ENCODE measurements at regions not wholly inside any gene's neighbourhood (a gene's known extent, or its start where the extent isn't known, plus 50 kb on each side); places are given as distances from the start of the nearest gene placed in this dataset.

DNA sequence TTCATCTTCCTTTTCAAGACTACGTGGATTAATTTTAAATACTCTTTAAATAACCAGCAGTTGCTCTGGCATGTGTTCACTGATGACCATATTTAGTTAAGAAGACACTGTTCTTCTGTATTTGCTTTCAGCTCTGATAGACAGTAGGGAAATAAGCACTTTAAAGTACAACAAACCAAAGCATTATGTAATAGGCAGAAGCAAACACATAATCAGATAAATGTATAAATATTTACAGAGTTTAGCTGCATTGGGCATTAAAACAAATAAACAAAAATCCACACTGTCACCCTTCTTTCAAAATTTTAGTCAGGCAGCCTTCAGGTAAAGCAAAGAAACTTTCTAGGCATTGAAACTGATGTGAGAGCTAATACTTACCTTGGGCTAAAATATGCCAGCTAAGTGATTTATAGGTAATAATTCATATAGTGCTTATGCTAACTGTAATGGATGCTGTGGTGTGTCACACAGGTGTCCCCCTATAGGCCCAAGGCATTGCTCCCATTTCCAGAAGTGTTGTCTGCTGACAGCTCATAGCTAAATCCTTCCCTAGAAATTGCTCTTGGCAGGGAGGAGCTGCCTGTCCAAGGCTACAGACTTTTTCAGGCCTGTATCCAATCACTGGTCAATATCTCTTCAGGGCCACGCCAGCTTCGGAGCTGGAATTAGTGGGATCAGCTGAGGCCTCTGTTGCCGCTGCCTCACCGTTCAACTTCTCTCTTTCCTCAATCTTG, 111.5 kb upstream of the CITED2 start:
- H3K4me1 ChIP-seq = peaks cover 0 to 15% (median 0%) of the 10 kb centered on the region in 12 donors
- DNase-seq (no peak), ATAC-seq (no peak)
- H3K4me3 ChIP-seq = no peak overlapping the region
- H3K36me3 ChIP-seq = no peaks in the 10 kb centered on the region
- TF ChIP-seq POLR2A (IDR thresholded peaks at IDR 0.05) = no peak
- TF ChIP-seq, protein P1, sequence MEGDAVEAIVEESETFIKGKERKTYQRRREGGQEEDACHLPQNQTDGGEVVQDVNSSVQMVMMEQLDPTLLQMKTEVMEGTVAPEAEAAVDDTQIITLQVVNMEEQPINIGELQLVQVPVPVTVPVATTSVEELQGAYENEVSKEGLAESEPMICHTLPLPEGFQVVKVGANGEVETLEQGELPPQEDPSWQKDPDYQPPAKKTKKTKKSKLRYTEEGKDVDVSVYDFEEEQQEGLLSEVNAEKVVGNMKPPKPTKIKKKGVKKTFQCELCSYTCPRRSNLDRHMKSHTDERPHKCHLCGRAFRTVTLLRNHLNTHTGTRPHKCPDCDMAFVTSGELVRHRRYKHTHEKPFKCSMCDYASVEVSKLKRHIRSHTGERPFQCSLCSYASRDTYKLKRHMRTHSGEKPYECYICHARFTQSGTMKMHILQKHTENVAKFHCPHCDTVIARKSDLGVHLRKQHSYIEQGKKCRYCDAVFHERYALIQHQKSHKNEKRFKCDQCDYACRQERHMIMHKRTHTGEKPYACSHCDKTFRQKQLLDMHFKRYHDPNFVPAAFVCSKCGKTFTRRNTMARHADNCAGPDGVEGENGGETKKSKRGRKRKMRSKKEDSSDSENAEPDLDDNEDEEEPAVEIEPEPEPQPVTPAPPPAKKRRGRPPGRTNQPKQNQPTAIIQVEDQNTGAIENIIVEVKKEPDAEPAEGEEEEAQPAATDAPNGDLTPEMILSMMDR (IDR thresholded peaks at IDR 0.05) = no peak
- H3K9me3 ChIP-seq = no peaks in the 10 kb centered on the region
- H3K27ac ChIP-seq = no peak overlapping the region
- no peaks in the 10 kb centered on the region for H3K27me3 ChIP-seq
- intact Hi-C loops (cut with DNase I) = no loop called here
- 79 to 86% (median 83%) methylated on average over 5 of the region's 5 CpGs for WGBS, 4 donors

DNA sequence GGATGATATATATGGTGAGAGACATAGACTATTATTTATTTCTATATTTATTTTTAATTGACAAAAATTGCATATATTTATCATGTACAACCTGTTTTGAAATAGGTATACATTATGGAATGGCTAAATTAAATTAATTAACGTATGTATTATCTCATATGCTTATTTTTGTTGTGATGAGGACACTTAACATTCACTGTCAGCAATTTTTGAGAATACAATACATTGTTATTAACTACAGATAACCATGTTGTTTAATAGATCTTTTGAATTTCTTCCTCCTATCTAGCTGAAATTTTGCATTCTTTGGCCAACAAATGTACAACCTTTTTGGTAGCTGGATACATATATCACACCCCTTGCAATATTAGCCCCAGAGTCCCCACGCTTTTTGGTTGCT, 110.7 kb upstream of the CITED2 start:
- no peaks in the 10 kb centered on the region for H3K27me3 ChIP-seq
- DNase-seq = no peak
- H3K4me1 ChIP-seq = peaks cover 0 to 9% (median 0%) of the 10 kb centered on the region in 12 donors
- H3K36me3 ChIP-seq = no peaks in the 10 kb centered on the region
- no peak overlapping the region for H3K4me3 ChIP-seq
- WGBS, 4 donors = 44 to 91% (median 68%) methylated on average over 2 of the region's 2 CpGs
- TF ChIP-seq, protein P1 (IDR thresholded peaks at IDR 0.05) = no peak
- no peak for TF ChIP-seq POLR2A (IDR thresholded peaks at IDR 0.05)
- intact Hi-C loops (cut with DNase I) = no loop called here
- H3K27ac ChIP-seq = no peak overlapping the region
- ATAC-seq = no peak
- H3K9me3 ChIP-seq = no peaks in the 10 kb centered on the region

DNA sequence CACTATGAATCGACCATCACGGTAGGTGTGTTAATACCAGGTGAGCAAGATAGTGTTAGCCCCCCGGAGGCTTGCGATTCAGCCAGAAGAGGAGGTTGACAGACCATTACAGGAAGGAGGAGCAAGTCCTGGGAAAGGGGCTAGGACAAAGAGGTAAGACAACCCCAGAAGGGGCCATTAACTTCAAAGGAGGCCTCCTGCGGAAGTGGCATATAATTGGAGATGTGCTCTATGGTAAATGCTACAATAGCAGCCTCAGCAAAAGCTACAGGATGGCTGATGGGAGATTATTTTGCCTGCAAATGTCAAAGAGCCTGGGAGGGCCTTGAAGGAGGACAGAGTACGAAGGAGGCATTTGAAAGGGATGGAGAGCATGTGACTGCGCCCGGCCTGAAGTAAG, 108.6 kb upstream of the CITED2 start:
- intact Hi-C loops (cut with DNase I) = no loop called here
- peaks cover 0 to 8% (median 0%) of the 10 kb centered on the region in 12 donors for H3K4me1 ChIP-seq
- no peaks in the 10 kb centered on the region for H3K9me3 ChIP-seq
- H3K27me3 ChIP-seq = no peaks in the 10 kb centered on the region
- no peak overlapping the region for H3K27ac ChIP-seq
- ATAC-seq = no peak
- H3K36me3 ChIP-seq = no peaks in the 10 kb centered on the region
- WGBS, 4 donors = 89 to 91% (median 90%) methylated on average over 8 of the region's 8 CpGs
- H3K4me3 ChIP-seq = no peak overlapping the region
- DNase-seq = no peak
- TF ChIP-seq POLR2A (IDR thresholded peaks at IDR 0.05) = no peak
- TF ChIP-seq, protein P1 (IDR thresholded peaks at IDR 0.05) = no peak

DNA sequence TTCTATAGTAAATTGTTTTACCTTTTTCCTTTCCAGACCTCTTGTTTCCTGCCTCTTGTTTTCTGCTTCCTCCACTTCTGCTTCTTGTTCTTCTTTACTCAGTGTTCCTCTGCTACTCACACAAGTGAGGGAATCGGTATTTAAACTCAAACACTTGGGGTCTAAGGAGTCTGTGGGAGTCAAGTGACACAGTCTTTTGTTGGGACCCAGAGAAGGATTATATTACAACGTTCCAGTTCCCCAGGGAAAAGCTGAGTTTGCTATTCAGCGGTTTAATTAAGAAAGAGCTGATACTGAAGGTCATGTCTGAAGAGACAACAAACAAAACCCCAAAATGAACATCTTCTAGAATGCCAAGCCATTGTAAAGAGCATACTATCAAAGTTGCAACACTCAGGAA, 107.8 kb upstream of the CITED2 start:
- intact Hi-C loops (cut with DNase I) = no loop called here
- Histone ChIP-seq H3K27ac (no peak overlapping the region), H3K36me3 (no peaks in the 10 kb centered on the region), H3K9me3 (no peaks in the 10 kb centered on the region), H3K27me3 (no peaks in the 10 kb centered on the region), H3K4me1 (peaks cover 0 to 8% (median 0%) of the 10 kb centered on the region in 12 donors), H3K4me3 (no peak overlapping the region)
- DNase-seq = no peak
- 32 to 45% (median 38%) methylated on average over 3 of the region's 3 CpGs for WGBS, 4 donors
- no peak for TF ChIP-seq POLR2A (IDR thresholded peaks at IDR 0.05)
- TF ChIP-seq, protein P1 (IDR thresholded peaks at IDR 0.05) = no peak
- no peak for ATAC-seq

Measured in heart left ventricle (tissue), 16 donors.